B cell (primary cell): ENCODE measurements at regions not wholly inside any gene's neighbourhood (a gene's known extent, or its start where the extent isn't known, plus 50 kb on each side); places are given as distances from the start of the nearest gene placed in this dataset.

ENCODE experiments used
- EZH2 ChIP-seq: IDR thresholded peaks from 2 replicates; pipeline ENCODE4 v1.6.1; 2012; ENCODE audit warnings: borderline replicate concordance, low read depth, mild to moderate bottlenecking, moderate library complexity, low read length; ENCODE audit not compliant: insufficient read depth, poor library complexity, severe bottlenecking
- TF ChIP-seq, protein P1 (sequence below): fragments of 200-600 bp; IDR thresholded peaks from one replicate; pipeline ENCODE4 v1.8.0; 2022; ENCODE audit warnings: antibody characterized with exemption, mild to moderate bottlenecking

DNA sequence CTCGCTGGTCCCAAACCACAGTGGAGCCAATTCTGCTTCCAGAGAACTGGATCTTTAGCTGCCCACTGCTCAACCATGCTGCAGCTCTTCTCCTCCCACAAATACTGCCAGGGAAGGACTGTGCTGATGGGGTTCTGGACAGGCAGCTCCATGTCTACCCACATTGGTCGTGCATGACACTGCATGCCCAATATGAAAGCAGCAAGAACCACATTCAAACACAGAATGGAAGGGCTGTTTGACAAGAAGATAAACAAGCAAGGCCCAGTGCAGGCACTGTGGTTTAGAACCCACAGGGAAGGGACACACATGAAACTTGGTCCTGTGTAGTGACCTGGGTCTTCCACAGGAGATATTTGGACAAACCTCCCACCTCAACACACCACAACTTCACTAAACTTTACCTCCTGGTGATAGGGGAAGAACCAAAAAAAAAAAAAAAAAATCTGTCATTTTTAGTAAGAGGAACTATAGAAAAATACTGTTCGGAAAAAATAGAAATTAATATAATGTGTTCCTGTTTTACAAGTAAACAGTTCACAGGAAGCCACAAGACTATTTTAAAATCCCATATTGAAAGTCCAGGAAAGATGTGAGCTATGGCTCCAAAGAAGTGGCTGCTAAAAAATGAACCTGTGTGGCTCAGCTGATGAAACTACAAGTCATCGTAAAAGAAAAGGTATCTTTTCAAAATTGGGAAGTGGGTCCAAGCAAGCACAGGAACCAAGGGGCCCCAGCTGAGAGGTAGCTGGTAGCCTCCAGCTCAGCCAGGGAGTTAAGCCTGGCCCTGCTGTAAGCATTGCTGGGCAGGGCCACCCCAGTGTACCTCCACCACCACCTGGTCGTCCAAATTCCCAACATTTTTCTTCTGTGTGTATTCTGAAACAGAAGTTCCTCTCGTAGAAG, 77.7 kb upstream of the ACAN start:
- TF ChIP-seq, protein P1, sequence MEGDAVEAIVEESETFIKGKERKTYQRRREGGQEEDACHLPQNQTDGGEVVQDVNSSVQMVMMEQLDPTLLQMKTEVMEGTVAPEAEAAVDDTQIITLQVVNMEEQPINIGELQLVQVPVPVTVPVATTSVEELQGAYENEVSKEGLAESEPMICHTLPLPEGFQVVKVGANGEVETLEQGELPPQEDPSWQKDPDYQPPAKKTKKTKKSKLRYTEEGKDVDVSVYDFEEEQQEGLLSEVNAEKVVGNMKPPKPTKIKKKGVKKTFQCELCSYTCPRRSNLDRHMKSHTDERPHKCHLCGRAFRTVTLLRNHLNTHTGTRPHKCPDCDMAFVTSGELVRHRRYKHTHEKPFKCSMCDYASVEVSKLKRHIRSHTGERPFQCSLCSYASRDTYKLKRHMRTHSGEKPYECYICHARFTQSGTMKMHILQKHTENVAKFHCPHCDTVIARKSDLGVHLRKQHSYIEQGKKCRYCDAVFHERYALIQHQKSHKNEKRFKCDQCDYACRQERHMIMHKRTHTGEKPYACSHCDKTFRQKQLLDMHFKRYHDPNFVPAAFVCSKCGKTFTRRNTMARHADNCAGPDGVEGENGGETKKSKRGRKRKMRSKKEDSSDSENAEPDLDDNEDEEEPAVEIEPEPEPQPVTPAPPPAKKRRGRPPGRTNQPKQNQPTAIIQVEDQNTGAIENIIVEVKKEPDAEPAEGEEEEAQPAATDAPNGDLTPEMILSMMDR = no peak
- no peak for TF ChIP-seq EZH2
